Type B pancreatic cell (in vitro differentiated cells): ENCODE measurements at regions not wholly inside any gene's neighbourhood (a gene's known extent, or its start where the extent isn't known, plus 50 kb on each side); places are given as distances from the start of the nearest gene placed in this dataset.
A peak's percentile ranks its signal among the peaks of the same experiment; 100 is the strongest.

Experiments used
- DNase-seq: peaks from one replicate; pipeline ENCODE4 v3.0.0; 2021; ENCODE audit warnings: mixed read lengths; ENCODE audit not compliant: unreplicated experiment; ENCODE audit errors: extremely low spot score
- H3K27ac Mint-ChIP-seq: 2 replicates; pipeline ENCODE4 v1.8.0; 2021; ENCODE audit warnings: mild to moderate bottlenecking, mixed read lengths
- H3K27me3 Mint-ChIP-seq: 2 replicates; pipeline ENCODE4 v1.8.0; 2021; ENCODE audit warnings: mixed read lengths
- H3K36me3 Mint-ChIP-seq: 2 replicates; pipeline ENCODE4 v1.8.0; 2021; ENCODE audit warnings: mixed read lengths
- H3K4me1 Mint-ChIP-seq: one replicate; pipeline ENCODE4 v1.8.0; 2021; ENCODE audit warnings: mixed read lengths; ENCODE audit not compliant: unreplicated experiment
- H3K4me3 Mint-ChIP-seq: 2 replicates; pipeline ENCODE4 v1.8.0; 2021; ENCODE audit warnings: mild to moderate bottlenecking, mixed read lengths
- H3K9me3 Mint-ChIP-seq: 2 replicates; pipeline ENCODE4 v1.8.0; 2021; ENCODE audit warnings: mixed read lengths
- CTCF ChIP-seq: fragments of 200-600 bp; sonication (generic); conservative IDR thresholded peaks from 2 replicates; pipeline ENCODE4 v1.5.0; 2021; ENCODE audit warnings: antibody characterized with exemption, mild to moderate bottlenecking

- Mint-ChIP-seq H3K27me3 (peaks cover 22% of the 10 kb centered on the region), H3K27ac (no peak overlapping the region), H3K4me1 (peaks cover 4% of the 10 kb centered on the region), H3K9me3 (no peaks in the 10 kb centered on the region), H3K4me3 (peak overlapping the region; percentile 10), H3K36me3 (no peaks in the 10 kb centered on the region)
- no peak for DNase-seq
- no peak for TF ChIP-seq CTCF
Observed at GRCh38 chr2:104476563-104476988, 377.3 kb upstream of the POU3F3 start.

- TF ChIP-seq CTCF = no peak
- Mint-ChIP-seq H3K27ac (no peak overlapping the region), H3K4me1 (peaks cover 4% of the 10 kb centered on the region), H3K27me3 (peaks cover 20% of the 10 kb centered on the region), H3K9me3 (no peaks in the 10 kb centered on the region), H3K4me3 (no peak overlapping the region), H3K36me3 (no peaks in the 10 kb centered on the region)
- no peak for DNase-seq
Observed at GRCh38 chr2:104481341-104481740, 372.6 kb upstream of the POU3F3 start.

- no peaks in the 10 kb centered on the region for H3K36me3 Mint-ChIP-seq
- peaks cover 16% of the 10 kb centered on the region for H3K27me3 Mint-ChIP-seq
- H3K4me1 Mint-ChIP-seq = no peaks in the 10 kb centered on the region
- no peaks in the 10 kb centered on the region for H3K9me3 Mint-ChIP-seq
- no peak overlapping the region for H3K27ac Mint-ChIP-seq
- no peak overlapping the region for H3K4me3 Mint-ChIP-seq
- TF ChIP-seq CTCF = no peak
- DNase-seq = no peak
Observed at GRCh38 chr2:104487366-104487765, 366.5 kb upstream of the POU3F3 start.

- Mint-ChIP-seq H3K9me3 (no peaks in the 10 kb centered on the region), H3K4me3 (no peak overlapping the region), H3K27ac (no peak overlapping the region), H3K4me1 (no peaks in the 10 kb centered on the region), H3K36me3 (no peaks in the 10 kb centered on the region), H3K27me3 (peaks cover 10% of the 10 kb centered on the region)
- no peak for TF ChIP-seq CTCF
- DNase-seq = no peak
Observed at GRCh38 chr2:104493698-104494097, 360.2 kb upstream of the POU3F3 start.

- H3K27me3 Mint-ChIP-seq = peaks cover 10% of the 10 kb centered on the region
- DNase-seq = no peak
- H3K4me1 Mint-ChIP-seq = peaks cover 8% of the 10 kb centered on the region
- no peak overlapping the region for H3K4me3 Mint-ChIP-seq
- H3K27ac Mint-ChIP-seq = no peak overlapping the region
- H3K9me3 Mint-ChIP-seq = no peaks in the 10 kb centered on the region
- no peaks in the 10 kb centered on the region for H3K36me3 Mint-ChIP-seq
- TF ChIP-seq CTCF = no peak
Observed at GRCh38 chr2:104501342-104501741, 352.6 kb upstream of the POU3F3 start.

GRCh38 chr2:104501929-104502328 is 352.0 kb upstream of the POU3F3 start:
- Mint-ChIP-seq H3K36me3 (no peaks in the 10 kb centered on the region), H3K27me3 (peaks cover 10% of the 10 kb centered on the region), H3K9me3 (no peaks in the 10 kb centered on the region), H3K4me1 (peaks cover 8% of the 10 kb centered on the region), H3K4me3 (no peak overlapping the region), H3K27ac (no peak overlapping the region)
- no peak for TF ChIP-seq CTCF
- DNase-seq = no peak
